Pancreas (tissue), 10 donors: ENCODE measurements at regions not wholly inside any gene's neighbourhood (a gene's known extent, or its start where the extent isn't known, plus 50 kb on each side); places are given as distances from the start of the nearest gene placed in this dataset.
"Not testable (repeated sequence)": the region's sequence is repeated elsewhere in the genome, so short reads cannot be mapped to it uniquely, and the experiment has no call there.

Source experiments
- ATAC-seq, 4 donors: fragments of 200-7000 bp; cut with Tn5 transposase; one replicate each; pipeline versions ENCODE4 v1.8.0 to v1.9.1; 2020; ENCODE audit warnings: mild to moderate bottlenecking in 4 of 4, moderate library complexity in 4 of 4
- DNase-seq, 6 donors: peaks; one replicate each; pipeline ENCODE4 v3.0.0-alpha.2; 2020
- FAIRE-seq: peaks from 2 replicates; lab custom pipeline; 2012; peaks lifted over from hg19 to GRCh38; lab: Jason Lieb, UNC
- H3K27ac ChIP-seq, 4 donors: fragments of 200-600 bp; sonication (generic); 1 replicate in 3 of 4; 2 replicates in 1 of 4; pipeline versions ENCODE4 v1.5.0 to v1.8.0; 2020
- H3K27me3 ChIP-seq, 4 donors: fragments of 200-600 bp; one replicate each; pipeline ENCODE4 v1.8.0; 2021
- H3K36me3 ChIP-seq, 3 donors: fragments of 200-600 bp; sonication (generic) in 1 of 3; one replicate each; pipeline versions ENCODE4 v1.5.0 to v1.8.0; 2020 to 2021
- H3K4me1 ChIP-seq, 3 donors: fragments of 200-600 bp; one replicate each; pipeline ENCODE4 v1.8.0; 2021
- H3K4me3 ChIP-seq, 4 donors: fragments of 200-600 bp; sonication (generic) in 2 of 4; one replicate each; pipeline versions ENCODE4 v1.5.0 to v1.8.0; 2020 to 2021
- H3K9me3 ChIP-seq, 4 donors: fragments of 200-600 bp; one replicate each; pipeline ENCODE4 v1.8.0; 2021
- WGBS, 2 donors: extraction: QIAGEN DNeasy Blood & Tissue Kit; methylation state at CpG; one replicate each; pipeline ENCODE4 v1.1.7; 2013; 5-methylcytosine and 5-hydroxymethylcytosine counted together
- intact Hi-C, 3 donors: fragments of 100-400 bp; cut with DNase I; formaldehyde crosslinking; loops; one replicate each; pipeline versions ENCODE4 v1.11.1 to v1.14.2; 2022
- TF ChIP-seq, protein P1 (sequence below), 4 donors: fragments of 200-600 bp; sonication (generic) in 3 of 4; IDR thresholded peaks; one replicate each; pipeline versions ENCODE4 v1.5.0 to v1.8.0; 2021; ENCODE audit warnings: antibody characterized with exemption in 4 of 4
- donor health status: healthy with polysubstance abuse.
- donor health status: DM: no; HTN: no; CAD: no; lungs with moderate emphysema.
- donor health status: DM: no; HTN: no; CAD: no.
- donor health status: control.
- donor health status: control.
- donor health status: Bipolar disorder and iron deficiency.
- donor health status: DM: yes; HTN: yes; CAD: no.
- donor health status: DM: no; HTN: no; CAD: no.
- donor health status: DM: no; HTN: no; CAD: no.
- donor health status: DM: yes; HTN: yes; CAD: no.

DNA sequence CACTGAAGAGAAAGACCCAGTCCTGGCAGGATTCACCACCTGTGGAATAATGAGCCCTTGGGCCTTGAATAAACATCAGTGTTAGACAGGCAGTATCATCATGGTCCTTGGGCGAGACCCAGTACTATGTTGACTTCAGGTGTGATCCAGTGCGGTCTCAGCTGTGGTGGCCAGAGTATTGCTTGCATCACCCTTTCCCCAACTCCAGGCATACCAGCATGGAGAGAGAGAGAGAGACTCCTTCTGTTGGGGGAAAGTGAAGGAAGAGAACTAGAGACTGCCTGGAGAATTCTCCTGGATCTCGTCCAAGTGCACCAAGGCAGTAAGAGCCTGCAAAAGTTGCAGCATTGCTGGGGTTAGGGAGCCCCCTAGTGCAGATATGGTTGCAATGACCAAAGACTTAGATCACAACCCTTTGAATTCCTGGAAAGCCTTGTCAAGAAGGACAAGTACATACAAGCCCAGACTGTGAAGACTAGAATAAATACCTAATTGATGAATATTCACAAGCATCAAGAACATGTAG, 61.1 kb upstream of the VAMP7 start:
- H3K27me3 ChIP-seq = peaks cover 0 to 9% (median 2%) of the 10 kb centered on the region in 4 donors
- 41 to 60% methylated on average over 3 of the region's 3 CpGs for WGBS, 2 donors
- no peak overlapping the region for H3K4me3 ChIP-seq
- H3K9me3 ChIP-seq = no peaks in the 10 kb centered on the region
- FAIRE-seq (peak; percentile 45), ATAC-seq (peak; percentile 61 to 92 (median 90)), DNase-seq (peak; percentile 28 to 64 (median 52))
- intact Hi-C loops = no loop called here
- no peaks in the 10 kb centered on the region for H3K36me3 ChIP-seq
- no peak overlapping the region for H3K27ac ChIP-seq
- TF ChIP-seq, protein P1, sequence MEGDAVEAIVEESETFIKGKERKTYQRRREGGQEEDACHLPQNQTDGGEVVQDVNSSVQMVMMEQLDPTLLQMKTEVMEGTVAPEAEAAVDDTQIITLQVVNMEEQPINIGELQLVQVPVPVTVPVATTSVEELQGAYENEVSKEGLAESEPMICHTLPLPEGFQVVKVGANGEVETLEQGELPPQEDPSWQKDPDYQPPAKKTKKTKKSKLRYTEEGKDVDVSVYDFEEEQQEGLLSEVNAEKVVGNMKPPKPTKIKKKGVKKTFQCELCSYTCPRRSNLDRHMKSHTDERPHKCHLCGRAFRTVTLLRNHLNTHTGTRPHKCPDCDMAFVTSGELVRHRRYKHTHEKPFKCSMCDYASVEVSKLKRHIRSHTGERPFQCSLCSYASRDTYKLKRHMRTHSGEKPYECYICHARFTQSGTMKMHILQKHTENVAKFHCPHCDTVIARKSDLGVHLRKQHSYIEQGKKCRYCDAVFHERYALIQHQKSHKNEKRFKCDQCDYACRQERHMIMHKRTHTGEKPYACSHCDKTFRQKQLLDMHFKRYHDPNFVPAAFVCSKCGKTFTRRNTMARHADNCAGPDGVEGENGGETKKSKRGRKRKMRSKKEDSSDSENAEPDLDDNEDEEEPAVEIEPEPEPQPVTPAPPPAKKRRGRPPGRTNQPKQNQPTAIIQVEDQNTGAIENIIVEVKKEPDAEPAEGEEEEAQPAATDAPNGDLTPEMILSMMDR (IDR thresholded peaks at IDR 0.05) = peak in 2 of 4 donors; percentile 16 to 25
- H3K4me1 ChIP-seq = no peaks in the 10 kb centered on the region

DNA sequence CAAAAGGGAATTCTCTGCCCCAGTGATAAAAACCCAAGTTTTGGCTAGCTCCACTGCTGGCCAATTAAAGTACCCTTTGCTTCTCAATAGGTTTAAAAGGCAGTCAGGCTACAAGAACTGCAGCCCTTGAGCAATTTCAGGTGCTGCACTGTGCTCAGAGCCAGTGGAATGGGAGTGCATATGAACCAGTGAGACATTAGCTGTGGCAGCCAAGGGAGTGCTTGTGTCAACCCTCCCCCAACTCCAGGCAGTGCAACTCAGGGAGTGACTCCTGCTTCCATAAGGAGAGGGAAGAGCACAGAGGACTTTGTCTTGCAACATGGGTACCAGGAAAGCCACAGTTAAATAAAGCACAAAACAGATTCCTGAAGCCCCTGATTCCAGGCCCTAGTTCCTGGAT, 61.6 kb upstream of the VAMP7 start:
- Histone ChIP-seq H3K36me3 (no peaks in the 10 kb centered on the region), H3K27me3 (peaks cover 0 to 9% (median 2%) of the 10 kb centered on the region in 4 donors), H3K9me3 (no peaks in the 10 kb centered on the region), H3K4me3 (no peak overlapping the region), H3K27ac (no peak overlapping the region), H3K4me1 (no peaks in the 10 kb centered on the region)
- TF ChIP-seq, protein P1 (IDR thresholded peaks at IDR 0.05) = no peak
- FAIRE-seq (no peak), ATAC-seq (no peak), DNase-seq (no peak)
- intact Hi-C loops = no loop called here

DNA sequence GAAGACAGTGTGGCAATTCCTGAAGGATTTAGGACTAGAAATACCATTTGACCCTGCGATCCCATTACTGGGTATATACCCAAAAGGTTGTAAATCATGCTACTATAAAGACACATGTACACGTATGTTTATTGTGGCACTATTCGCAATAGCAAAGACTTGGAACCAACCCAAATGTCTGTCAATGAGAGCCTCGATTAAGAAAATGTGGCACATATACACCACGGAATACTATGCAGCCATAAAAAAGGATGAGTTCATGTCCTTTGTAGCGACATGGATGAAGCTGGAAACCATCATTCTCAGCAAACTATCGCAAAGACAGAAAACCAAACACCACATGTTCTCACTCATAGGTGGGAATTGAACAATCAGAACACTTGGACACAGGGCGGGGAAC, 66.8 kb upstream of the VAMP7 start:
- H3K9me3 ChIP-seq, H3K27me3 ChIP-seq, H3K4me1 ChIP-seq, H3K27ac ChIP-seq, intact Hi-C loops, ATAC-seq, H3K36me3 ChIP-seq, FAIRE-seq, DNase-seq, H3K4me3 ChIP-seq: not testable (repeated sequence)
- WGBS, 2 donors = 81 to 84% methylated on average over 8 of the region's 8 CpGs

DNA sequence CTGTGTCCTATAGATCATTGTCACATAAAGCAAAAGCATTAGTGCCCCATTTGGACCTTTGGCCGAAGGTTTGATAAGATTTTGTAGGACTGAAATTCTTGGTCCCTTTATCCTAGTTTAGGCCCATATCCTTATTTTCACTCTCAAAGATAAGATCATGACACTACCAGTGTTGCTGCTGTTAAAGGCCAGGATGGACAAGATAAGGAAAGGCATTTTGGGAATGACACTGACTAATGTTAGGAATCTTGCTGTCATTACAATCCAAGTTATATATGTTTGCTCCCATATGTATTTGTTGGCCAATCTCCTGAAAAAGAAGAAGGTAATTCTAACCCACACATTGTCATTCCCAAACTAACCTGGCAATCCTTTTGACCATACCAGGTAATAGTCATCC, 101.3 kb upstream of the VAMP7 start:
- Histone ChIP-seq H3K27ac (no peak overlapping the region), H3K36me3 (no peaks in the 10 kb centered on the region), H3K4me3 (no peak overlapping the region), H3K9me3 (no peaks in the 10 kb centered on the region), H3K27me3 (no peaks in the 10 kb centered on the region), H3K4me1 (no peaks in the 10 kb centered on the region)
- no peak for ATAC-seq
- FAIRE-seq = no peak
- intact Hi-C loops = no loop called here
- no peak for DNase-seq
- TF ChIP-seq, protein P1 (IDR thresholded peaks at IDR 0.05) = no peak
- WGBS, 2 donors = 65 to 69% methylated on average over 1 of the region's 1 CpG

DNA sequence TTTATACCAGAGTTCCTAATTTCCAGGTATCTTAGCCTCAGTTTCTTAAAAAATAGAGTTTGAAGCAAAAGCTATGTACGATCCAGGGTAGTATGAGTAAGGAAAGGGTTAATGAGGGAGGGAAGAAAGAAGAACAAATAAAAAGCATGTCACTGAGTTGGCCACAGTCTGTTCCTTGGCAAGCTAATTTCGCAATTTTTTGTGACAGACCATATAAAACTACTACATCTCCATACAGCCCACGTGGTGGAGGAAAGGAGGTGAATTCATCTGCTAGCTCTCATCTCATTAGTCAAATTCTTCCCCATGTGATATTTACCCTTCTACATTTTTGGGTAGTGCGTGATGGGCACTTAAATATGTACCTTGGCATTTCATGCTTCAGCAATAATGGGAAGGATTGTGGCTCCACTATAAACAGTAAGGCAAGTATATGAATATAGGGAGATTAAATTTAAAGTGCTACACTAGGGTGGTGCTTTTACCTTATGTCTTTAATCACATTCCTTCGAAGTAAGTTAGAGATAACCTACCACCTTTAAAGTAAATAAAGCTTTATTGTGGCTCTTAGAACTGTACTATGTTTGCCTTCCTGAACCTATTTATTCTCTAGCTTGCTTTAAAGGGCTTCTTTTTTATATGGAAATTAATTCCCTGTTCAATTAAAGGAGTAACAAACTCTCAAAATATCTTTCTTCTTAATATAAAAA, 102.1 kb upstream of the VAMP7 start:
- no peak for DNase-seq
- no peak overlapping the region for H3K27ac ChIP-seq
- TF ChIP-seq, protein P1 (IDR thresholded peaks at IDR 0.05) = no peak
- no peaks in the 10 kb centered on the region for H3K36me3 ChIP-seq
- intact Hi-C loops = no loop called here
- WGBS, 2 donors = 31 to 42% methylated on average over 5 of the region's 5 CpGs
- FAIRE-seq = peak; percentile 61
- ATAC-seq = no peak
- H3K4me3 ChIP-seq = no peak overlapping the region
- no peaks in the 10 kb centered on the region for H3K4me1 ChIP-seq
- no peaks in the 10 kb centered on the region for H3K27me3 ChIP-seq
- no peaks in the 10 kb centered on the region for H3K9me3 ChIP-seq
